Transverse colon (tissue), 4 donors: ENCODE measurements at regions not wholly inside any gene's neighbourhood (a gene's known extent, or its start where the extent isn't known, plus 50 kb on each side); places are given as distances from the start of the nearest gene placed in this dataset.

Experiments used
- EP300 ChIP-seq: sonication (generic); formaldehyde crosslinking; IDR thresholded peaks from one replicate; pipeline ENCODE4 v1.6.1; 2017; ENCODE audit warnings: antibody characterized with exemption, low read depth
- POLR2A ChIP-seq: fragments of 450-650 bp; IDR thresholded peaks from one replicate; pipeline ENCODE4 v1.6.1; 2016; ENCODE audit warnings: antibody characterized with exemption, mild to moderate bottlenecking, moderate library complexity
- POLR2AphosphoS5 ChIP-seq, 3 donors: sonication (generic); formaldehyde crosslinking; IDR thresholded peaks; one replicate each; pipeline ENCODE4 v1.6.1; 2016; ENCODE audit warnings: antibody characterized with exemption in 3 of 3
- TF ChIP-seq, protein P1 (sequence below), 5 experiments: fragments of 200-600 bp in 3 of 5; fragments of 450-650 bp in 2 of 5; sonication (generic) in 3 of 5; IDR thresholded peaks; 1 replicate in 2 of 5; 2 replicates in 3 of 5; pipeline ENCODE4 v1.5.1; 2016 to 2017; ENCODE audit warnings: antibody characterized with exemption in 5 of 5, inconsistent platforms in 3 of 5, mild to moderate bottlenecking in 2 of 5, moderate library complexity in 1 of 5

DNA sequence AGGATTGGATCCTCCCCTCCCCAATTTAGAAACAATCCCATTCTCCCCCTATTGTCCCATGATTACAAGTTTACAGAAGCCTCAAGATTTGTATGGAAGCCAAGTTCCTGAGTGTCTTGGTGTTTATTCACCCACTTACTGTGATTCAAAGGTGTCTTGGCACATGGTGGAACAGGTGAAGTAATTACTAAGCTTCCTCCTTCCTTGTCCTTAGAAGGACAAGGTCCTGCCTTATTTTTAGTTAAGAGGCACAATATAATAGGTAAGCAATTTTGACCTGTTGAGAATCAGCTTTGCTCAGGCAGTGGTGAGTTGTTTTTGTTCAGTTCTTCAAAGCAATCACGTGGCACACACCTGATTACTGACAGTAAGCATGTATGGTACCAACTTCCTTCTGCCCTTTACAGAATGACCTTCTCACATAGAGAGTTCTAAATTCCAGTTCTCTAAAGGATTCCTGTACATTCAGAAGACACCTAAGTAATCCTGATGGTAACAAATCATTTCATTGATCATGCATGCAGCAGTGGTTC is 60.7 kb upstream of the SLC13A1 start:
- TF ChIP-seq POLR2AphosphoS5 (IDR thresholded peaks at IDR 0.05) (peak in 1 of 3 donors; percentile 13), POLR2A (no peak), EP300 (no peak)
- TF ChIP-seq, protein P1, sequence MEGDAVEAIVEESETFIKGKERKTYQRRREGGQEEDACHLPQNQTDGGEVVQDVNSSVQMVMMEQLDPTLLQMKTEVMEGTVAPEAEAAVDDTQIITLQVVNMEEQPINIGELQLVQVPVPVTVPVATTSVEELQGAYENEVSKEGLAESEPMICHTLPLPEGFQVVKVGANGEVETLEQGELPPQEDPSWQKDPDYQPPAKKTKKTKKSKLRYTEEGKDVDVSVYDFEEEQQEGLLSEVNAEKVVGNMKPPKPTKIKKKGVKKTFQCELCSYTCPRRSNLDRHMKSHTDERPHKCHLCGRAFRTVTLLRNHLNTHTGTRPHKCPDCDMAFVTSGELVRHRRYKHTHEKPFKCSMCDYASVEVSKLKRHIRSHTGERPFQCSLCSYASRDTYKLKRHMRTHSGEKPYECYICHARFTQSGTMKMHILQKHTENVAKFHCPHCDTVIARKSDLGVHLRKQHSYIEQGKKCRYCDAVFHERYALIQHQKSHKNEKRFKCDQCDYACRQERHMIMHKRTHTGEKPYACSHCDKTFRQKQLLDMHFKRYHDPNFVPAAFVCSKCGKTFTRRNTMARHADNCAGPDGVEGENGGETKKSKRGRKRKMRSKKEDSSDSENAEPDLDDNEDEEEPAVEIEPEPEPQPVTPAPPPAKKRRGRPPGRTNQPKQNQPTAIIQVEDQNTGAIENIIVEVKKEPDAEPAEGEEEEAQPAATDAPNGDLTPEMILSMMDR (IDR thresholded peaks at IDR 0.05): no peak
